ENCODE measurements at regions not wholly inside any gene's neighbourhood (a gene's known extent, or its start where the extent isn't known, plus 50 kb on each side); places are given as distances from the start of the nearest gene placed in this dataset.
"Not testable (repeated sequence)": the region's sequence is repeated elsewhere in the genome, so short reads cannot be mapped to it uniquely, and the experiment has no call there.

GRCh38 chr2:129831018-129831417 is 148.4 kb upstream of the RAB6C start:
- DNase-seq: no peak

GRCh38 chr2:129833465-129833864 is 146.0 kb upstream of the RAB6C start:
- DNase-seq: not testable (repeated sequence)

GRCh38 chr2:129847043-129847442 is 132.4 kb upstream of the RAB6C start:
- no peak for DNase-seq

- DNase-seq: no peak
Observed at GRCh38 chr2:129849559-129850160, 129.8 kb upstream of the RAB6C start.

- DNase-seq: no peak
Observed at GRCh38 chr2:129857200-129857599, 122.3 kb upstream of the RAB6C start.

- DNase-seq: no peak
Observed at GRCh38 chr2:129859175-129859574, 120.3 kb upstream of the RAB6C start.

GRCh38 chr2:129860088-129860487 is 119.4 kb upstream of the RAB6C start:
- no peak for DNase-seq

- DNase-seq: no peak
Observed at GRCh38 chr2:129861666-129862288, 117.7 kb upstream of the RAB6C start.

GRCh38 chr2:129862668-129863067 is 116.8 kb upstream of the RAB6C start:
- DNase-seq: no peak

- DNase-seq: no peak
Observed at GRCh38 chr2:129863350-129863749, 116.1 kb upstream of the RAB6C start.

- no peak for DNase-seq
Observed at GRCh38 chr2:129864719-129865118, 114.7 kb upstream of the RAB6C start.

- no peak for DNase-seq
Observed at GRCh38 chr2:129865976-129866375, 113.5 kb upstream of the RAB6C start.

GRCh38 chr2:129866391-129866790 is 113.1 kb upstream of the RAB6C start:
- no peak for DNase-seq

- no peak for DNase-seq
Observed at GRCh38 chr2:129868151-129868550, 111.3 kb upstream of the RAB6C start.

GRCh38 chr2:129870685-129871241 is 108.7 kb upstream of the RAB6C start:
- no peak for DNase-seq

- no peak for DNase-seq
Observed at GRCh38 chr2:129872446-129872845, 107.0 kb upstream of the RAB6C start.

GRCh38 chr2:129876541-129876940 is 102.9 kb upstream of the RAB6C start:
- DNase-seq: no peak

- peak; percentile 58 for DNase-seq
Observed at GRCh38 chr2:129877289-129877741, 102.2 kb upstream of the RAB6C start.

GRCh38 chr2:129877795-129878775 is 101.4 kb upstream of the RAB6C start:
- DNase-seq: no peak

- no peak for DNase-seq
Observed at GRCh38 chr2:129879614-129880180, 99.8 kb upstream of the RAB6C start.

GRCh38 chr2:129880309-129880708 is 99.2 kb upstream of the RAB6C start:
- DNase-seq: no peak

GRCh38 chr2:129880971-129881370 is 98.5 kb upstream of the RAB6C start:
- DNase-seq: no peak

All from T1000 (cell line).